ENCODE measurements at regions not wholly inside any gene's neighbourhood (a gene's known extent, or its start where the extent isn't known, plus 50 kb on each side); places are given as distances from the start of the nearest gene placed in this dataset.
"Not testable (repeated sequence)": the region's sequence is repeated elsewhere in the genome, so short reads cannot be mapped to it uniquely, and the experiment has no call there.

GRCh38 chr7:56697058-56697457 is 435.2 kb downstream of the ZNF479 start:
- DNase-seq: not testable (repeated sequence)

- no peak for DNase-seq
These were observed 445.9 kb downstream of the ZNF479 start for GRCh38 chr7:56686276-56686859.

GRCh38 chr7:56639173-56639746 is 493.0 kb downstream of the ZNF479 start:
- no peak for DNase-seq

GRCh38 chr7:56609852-56610355 is 493.7 kb upstream of the NUPR2 start:
- no peak for DNase-seq

GRCh38 chr7:56605146-56605545 is 488.9 kb upstream of the NUPR2 start:
- DNase-seq: no peak

GRCh38 chr7:56578612-56579011 is 462.4 kb upstream of the NUPR2 start:
- no peak for DNase-seq

GRCh38 chr7:56570968-56571367 is 454.8 kb upstream of the NUPR2 start:
- no peak for DNase-seq

GRCh38 chr7:56538541-56539429 is 422.6 kb upstream of the NUPR2 start:
- DNase-seq: no peak

- no peak for DNase-seq
These were observed 421.7 kb upstream of the NUPR2 start for GRCh38 chr7:56537952-56538351.

- DNase-seq: no peak
These were observed 421.3 kb upstream of the NUPR2 start for GRCh38 chr7:56537477-56537876.

GRCh38 chr7:56495165-56495564 is 378.9 kb upstream of the NUPR2 start:
- no peak for DNase-seq

GRCh38 chr7:56493704-56494450 is 377.7 kb upstream of the NUPR2 start:
- no peak for DNase-seq

GRCh38 chr7:56493196-56493595 is 377.0 kb upstream of the NUPR2 start:
- DNase-seq: no peak

- no peak for DNase-seq
These were observed 375.6 kb upstream of the NUPR2 start for GRCh38 chr7:56491636-56492425.

GRCh38 chr7:56483861-56484550 is 367.8 kb upstream of the NUPR2 start:
- no peak for DNase-seq

- no peak for DNase-seq
These were observed 366.9 kb upstream of the NUPR2 start for GRCh38 chr7:56483153-56483552.

- no peak for DNase-seq
These were observed 363.5 kb upstream of the NUPR2 start for GRCh38 chr7:56479748-56480147.

- no peak for DNase-seq
These were observed 362.9 kb upstream of the NUPR2 start for GRCh38 chr7:56479136-56479535.

- no peak for DNase-seq
These were observed 358.1 kb upstream of the NUPR2 start for GRCh38 chr7:56474271-56474670.

- DNase-seq: no peak
These were observed 355.6 kb upstream of the NUPR2 start for GRCh38 chr7:56471811-56472210.
